Memory B cell (primary cell): ENCODE measurements at regions not wholly inside any gene's neighbourhood (a gene's known extent, or its start where the extent isn't known, plus 50 kb on each side); places are given as distances from the start of the nearest gene placed in this dataset.

Experiments used
- ATAC-seq: fragments of 150-1000 bp; cut with Tn5 transposase; 2 replicates; pipeline ENCODE4 v1.10.0; 2021; ENCODE audit warnings: low read depth, mild to moderate bottlenecking, moderate library complexity
- DNase-seq, 2 donors: peaks; one replicate each; pipeline ENCODE4 v3.0.0; 2022; ENCODE audit warnings: low spot score in 2 of 2
- H3K27ac Mint-ChIP-seq: one replicate; pipeline ENCODE4 v1.8.0; 2022; ENCODE audit warnings: mild to moderate bottlenecking, moderate library complexity, mixed read lengths
- H3K27me3 Mint-ChIP-seq: one replicate; pipeline ENCODE4 v1.8.0; 2022; ENCODE audit warnings: mixed read lengths
- H3K36me3 Mint-ChIP-seq: one replicate; pipeline ENCODE4 v1.8.0; 2022; ENCODE audit warnings: mild to moderate bottlenecking, mixed read lengths
- H3K4me1 Mint-ChIP-seq: one replicate; pipeline ENCODE4 v1.8.0; 2022; ENCODE audit warnings: mixed read lengths
- H3K4me3 Mint-ChIP-seq: one replicate; pipeline ENCODE4 v1.8.0; 2022; ENCODE audit warnings: mild to moderate bottlenecking, moderate library complexity, mixed read lengths
- H3K9me3 Mint-ChIP-seq: one replicate; pipeline ENCODE4 v1.8.0; 2022; ENCODE audit warnings: mixed read lengths

DNA sequence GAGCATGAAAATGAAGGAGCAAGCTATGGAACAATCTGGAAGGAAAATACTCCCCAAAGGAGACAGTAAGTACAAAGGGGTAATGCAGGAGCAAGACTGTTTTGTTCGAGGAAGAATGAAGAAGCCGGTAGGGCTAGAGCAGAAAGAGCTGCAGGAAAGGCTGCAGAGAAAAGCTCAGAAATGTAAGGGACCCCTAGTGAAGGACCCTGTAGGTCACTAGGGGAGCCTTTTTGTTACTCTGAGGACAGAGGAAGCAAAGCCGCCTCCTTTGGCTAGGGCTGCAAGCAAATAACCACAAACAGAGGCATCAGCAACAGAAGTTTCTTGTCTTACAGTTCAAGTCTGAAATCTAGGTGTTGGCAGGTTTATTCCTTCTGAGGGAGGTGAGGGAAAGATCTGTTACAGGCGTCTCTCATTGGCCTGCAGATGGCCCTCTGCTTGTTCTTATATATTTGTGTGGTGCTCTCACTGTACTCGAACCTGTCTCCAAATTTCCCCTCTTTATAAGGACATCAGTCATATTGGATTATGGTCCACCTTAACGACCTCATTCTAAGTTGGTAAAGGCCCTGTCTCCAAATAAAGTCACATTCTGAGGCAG lies 362.3 kb downstream of the COG6 start:
- Mint-ChIP-seq H3K27ac (no peak overlapping the region), H3K4me3 (no peak overlapping the region), H3K36me3 (no peaks in the 10 kb centered on the region), H3K4me1 (no peaks in the 10 kb centered on the region), H3K27me3 (peaks cover 2% of the 10 kb centered on the region), H3K9me3 (no peaks in the 10 kb centered on the region)
- ATAC-seq (no peak), DNase-seq (no peak)

DNA sequence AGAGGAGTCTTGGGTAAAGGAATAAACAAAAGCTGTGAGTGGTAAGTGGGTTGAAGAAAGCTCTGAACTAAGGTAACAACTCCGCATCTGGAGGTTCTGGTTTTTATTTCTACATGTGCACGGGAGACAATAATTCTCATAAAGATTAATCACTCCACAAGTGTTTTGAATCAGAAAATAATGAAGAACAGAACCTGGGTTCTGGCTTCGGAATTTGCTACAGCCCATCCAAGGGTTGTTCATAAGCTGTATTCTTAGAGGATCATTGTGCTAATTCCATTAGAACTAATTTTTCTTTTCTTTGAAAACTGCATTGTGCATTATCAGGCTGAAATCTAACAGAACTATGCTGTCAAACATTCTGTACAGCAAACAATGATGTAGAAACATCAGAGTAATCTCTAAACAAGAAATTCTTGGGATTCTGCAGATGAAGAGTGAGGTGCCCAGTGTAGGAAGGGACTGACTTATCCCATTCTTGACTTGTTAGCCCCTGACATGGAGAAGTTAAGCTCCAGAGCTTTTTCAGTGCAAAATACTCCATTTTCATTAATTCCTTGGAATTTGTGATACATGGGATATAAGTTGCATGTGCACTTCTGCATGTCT lies 368.2 kb downstream of the COG6 start:
- Mint-ChIP-seq H3K27ac (no peak overlapping the region), H3K36me3 (no peaks in the 10 kb centered on the region), H3K9me3 (no peaks in the 10 kb centered on the region), H3K4me1 (peaks cover 11% of the 10 kb centered on the region), H3K4me3 (no peak overlapping the region), H3K27me3 (peaks cover 2% of the 10 kb centered on the region)
- ATAC-seq (no peak), DNase-seq (no peak)

DNA sequence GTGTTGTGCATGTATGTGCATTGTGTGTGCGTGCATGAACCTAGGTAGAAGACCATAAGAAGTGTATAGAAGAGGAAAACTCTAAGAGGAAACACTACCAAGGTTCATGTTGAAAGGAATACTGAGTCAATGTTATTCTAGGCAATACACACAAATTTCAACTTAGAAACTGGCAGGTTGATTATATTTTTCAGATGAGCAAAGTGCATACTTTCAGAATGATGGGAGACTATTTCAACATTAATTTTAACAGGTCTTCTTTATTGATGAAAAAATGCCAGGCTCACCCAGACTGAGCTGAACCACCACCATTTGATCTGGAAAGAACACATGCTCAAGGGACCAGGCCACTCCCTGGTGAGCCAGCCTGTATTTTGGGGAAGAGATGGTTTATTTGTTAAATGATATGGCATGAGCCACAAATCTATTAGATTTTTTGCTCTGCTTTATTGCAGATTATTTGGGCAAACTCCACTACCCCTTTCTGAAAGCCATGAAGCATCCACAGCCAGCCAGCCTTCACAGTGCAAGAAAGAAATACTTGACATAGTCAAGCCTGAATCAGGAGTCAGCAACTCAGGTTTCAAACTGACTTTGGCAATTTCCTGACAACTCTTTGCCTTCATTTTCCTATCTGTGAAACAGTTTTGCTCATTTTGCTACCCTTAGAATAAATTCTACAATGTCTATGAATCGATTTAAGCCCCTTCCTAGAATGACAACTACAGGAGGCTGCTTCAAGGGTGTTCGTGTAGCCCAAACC lies 368.9 kb downstream of the COG6 start:
- Mint-ChIP-seq H3K4me3 (no peak overlapping the region), H3K9me3 (no peaks in the 10 kb centered on the region), H3K27ac (no peak overlapping the region), H3K36me3 (no peaks in the 10 kb centered on the region), H3K27me3 (peaks cover 7% of the 10 kb centered on the region), H3K4me1 (peaks cover 11% of the 10 kb centered on the region)
- no peak for ATAC-seq
- no peak for DNase-seq

DNA sequence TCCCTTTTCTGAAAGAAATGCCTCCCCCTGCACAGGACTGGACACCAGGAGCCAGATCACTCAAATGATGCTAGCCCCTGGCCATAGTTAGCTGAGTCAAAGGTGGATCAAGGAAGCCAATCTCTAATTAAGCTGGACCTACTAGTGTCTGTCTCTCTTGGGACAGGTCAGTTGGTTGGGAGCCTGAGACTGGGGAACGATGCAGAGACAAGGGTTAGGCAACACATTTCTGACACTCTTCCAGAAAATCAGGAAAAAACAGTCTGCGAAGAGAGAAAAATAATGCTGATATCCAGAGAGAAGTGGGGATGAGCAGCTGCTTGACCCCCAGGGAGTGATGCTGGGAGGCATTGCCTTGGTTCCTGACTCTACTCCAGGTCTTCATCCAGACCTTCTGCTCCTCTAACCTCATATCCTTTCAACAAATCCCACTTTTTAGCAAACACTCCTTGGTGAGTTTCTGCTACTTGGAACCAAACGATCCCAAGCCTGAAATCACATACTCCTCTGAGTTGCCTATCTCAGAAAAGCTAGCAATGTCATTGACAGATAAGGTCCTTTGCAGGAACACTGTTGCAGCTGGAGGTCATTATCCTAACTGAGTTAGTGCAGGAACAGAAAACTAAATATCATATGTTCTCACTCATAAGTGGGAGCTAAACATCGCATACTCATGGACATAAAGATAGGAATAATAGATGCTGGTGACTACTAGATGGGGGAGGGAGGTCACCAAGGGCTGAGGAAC lies 369.7 kb downstream of the COG6 start:
- Mint-ChIP-seq H3K9me3 (no peaks in the 10 kb centered on the region), H3K4me1 (peaks cover 11% of the 10 kb centered on the region), H3K27me3 (peaks cover 7% of the 10 kb centered on the region), H3K36me3 (no peaks in the 10 kb centered on the region), H3K4me3 (peak overlapping the region; percentile 28), H3K27ac (no peak overlapping the region)
- ATAC-seq (no peak), DNase-seq (no peak)

DNA sequence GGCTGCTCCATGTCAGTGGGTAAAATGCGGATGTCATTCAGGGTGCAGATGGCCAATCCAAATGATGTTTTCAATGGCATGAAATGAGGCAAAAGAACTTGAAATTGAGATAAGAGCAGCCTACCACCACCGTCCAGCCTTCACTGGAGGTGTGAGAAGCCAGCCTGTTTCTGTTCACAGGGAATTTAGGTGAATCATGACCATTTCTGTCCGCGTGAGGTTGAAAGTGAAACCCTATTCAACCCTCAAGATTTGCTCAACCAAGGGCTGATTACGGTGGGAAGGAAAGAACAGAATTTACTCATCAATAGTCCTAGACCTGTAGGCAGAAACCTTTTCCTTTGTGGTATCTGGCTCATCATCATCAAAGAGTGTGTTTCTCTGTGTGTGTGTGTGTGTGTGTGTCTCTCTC lies 370.7 kb downstream of the COG6 start:
- peaks cover 11% of the 10 kb centered on the region for H3K4me1 Mint-ChIP-seq
- H3K4me3 Mint-ChIP-seq, result peak overlapping the region; percentile 65
- peaks cover 7% of the 10 kb centered on the region for H3K27me3 Mint-ChIP-seq

DNA sequence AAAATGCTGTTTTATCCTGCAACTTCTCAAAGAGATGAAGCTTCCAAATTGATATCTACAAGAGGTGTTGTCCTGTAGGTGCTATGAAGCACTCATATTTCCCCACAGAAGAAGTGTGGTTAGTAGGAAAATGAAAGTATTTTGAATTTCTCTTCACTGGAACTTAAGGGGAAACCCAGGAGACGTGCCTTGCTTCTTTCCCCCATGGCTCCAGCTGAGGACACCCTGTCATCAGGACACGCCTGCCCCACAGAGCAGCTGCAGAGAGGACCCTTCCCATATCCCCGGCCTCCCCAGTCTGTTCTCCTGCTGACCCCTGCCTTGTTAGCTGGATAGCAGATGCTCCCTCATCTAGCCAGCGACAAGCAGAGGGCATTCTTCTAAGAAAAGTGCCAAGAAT lies 371.3 kb downstream of the COG6 start:
- no peaks in the 10 kb centered on the region for H3K36me3 Mint-ChIP-seq
- ATAC-seq (peak; percentile 69), DNase-seq (no peak)
- peaks cover 11% of the 10 kb centered on the region for H3K4me1 Mint-ChIP-seq
- H3K9me3 Mint-ChIP-seq, result no peaks in the 10 kb centered on the region
- no peak overlapping the region for H3K27ac Mint-ChIP-seq
- peaks cover 7% of the 10 kb centered on the region for H3K27me3 Mint-ChIP-seq
- peak overlapping the region; percentile 63 for H3K4me3 Mint-ChIP-seq

More for the DNA sequence above, 370.7 kb downstream of the COG6 start:
- no peaks in the 10 kb centered on the region for H3K36me3 Mint-ChIP-seq
- no peaks in the 10 kb centered on the region for H3K9me3 Mint-ChIP-seq
- H3K27ac Mint-ChIP-seq, result no peak overlapping the region
- DNase-seq (no peak), ATAC-seq (peak; percentile 75)

DNA sequence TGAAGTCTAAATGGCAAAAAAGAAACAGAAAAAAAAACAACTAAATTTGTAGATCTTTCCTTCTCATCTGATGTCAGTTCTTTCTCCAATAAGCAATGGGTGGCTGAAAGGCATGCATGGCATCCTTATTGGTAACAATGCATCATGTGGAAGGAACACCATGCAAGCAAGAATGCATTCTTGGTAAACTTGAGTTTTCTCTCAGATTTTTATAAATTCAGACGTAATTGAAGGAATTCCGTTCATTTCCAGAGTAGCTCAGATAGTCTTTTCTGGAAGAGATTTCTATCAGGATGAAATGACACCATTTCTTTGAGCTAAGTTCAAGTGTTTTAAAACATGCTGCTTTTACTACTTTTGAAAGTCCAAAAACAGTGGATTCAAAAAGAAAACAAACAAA lies 373.0 kb downstream of the COG6 start:
- Mint-ChIP-seq H3K27ac (no peak overlapping the region), H3K36me3 (no peaks in the 10 kb centered on the region), H3K4me1 (peaks cover 11% of the 10 kb centered on the region), H3K27me3 (peaks cover 7% of the 10 kb centered on the region), H3K4me3 (no peak overlapping the region), H3K9me3 (no peaks in the 10 kb centered on the region)
- DNase-seq (no peak), ATAC-seq (no peak)

DNA sequence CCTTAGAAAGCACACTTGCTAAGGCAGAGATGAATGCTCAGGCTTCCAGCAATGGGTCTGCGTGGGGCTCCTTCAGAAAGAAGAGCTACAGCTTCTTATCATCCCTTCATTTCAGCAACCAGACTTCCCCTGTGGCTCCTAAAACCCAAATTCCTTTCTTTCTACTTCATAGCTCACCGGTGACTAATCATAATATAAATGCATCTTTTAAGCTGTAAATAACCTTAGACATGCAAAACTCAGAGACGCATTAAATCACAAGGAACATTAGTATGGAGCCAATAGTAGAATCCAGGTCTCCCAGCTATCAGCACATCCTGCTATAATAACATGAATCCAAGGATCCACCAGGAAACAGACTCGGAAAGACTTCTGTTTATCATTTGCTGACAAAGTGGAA lies 375.6 kb downstream of the COG6 start:
- no peak for ATAC-seq
- H3K9me3 Mint-ChIP-seq, result no peaks in the 10 kb centered on the region
- peaks cover 10% of the 10 kb centered on the region for H3K4me1 Mint-ChIP-seq
- no peak overlapping the region for H3K4me3 Mint-ChIP-seq
- no peak overlapping the region for H3K27ac Mint-ChIP-seq
- no peaks in the 10 kb centered on the region for H3K36me3 Mint-ChIP-seq
- DNase-seq, result no peak
- H3K27me3 Mint-ChIP-seq, result peaks cover 7% of the 10 kb centered on the region

DNA sequence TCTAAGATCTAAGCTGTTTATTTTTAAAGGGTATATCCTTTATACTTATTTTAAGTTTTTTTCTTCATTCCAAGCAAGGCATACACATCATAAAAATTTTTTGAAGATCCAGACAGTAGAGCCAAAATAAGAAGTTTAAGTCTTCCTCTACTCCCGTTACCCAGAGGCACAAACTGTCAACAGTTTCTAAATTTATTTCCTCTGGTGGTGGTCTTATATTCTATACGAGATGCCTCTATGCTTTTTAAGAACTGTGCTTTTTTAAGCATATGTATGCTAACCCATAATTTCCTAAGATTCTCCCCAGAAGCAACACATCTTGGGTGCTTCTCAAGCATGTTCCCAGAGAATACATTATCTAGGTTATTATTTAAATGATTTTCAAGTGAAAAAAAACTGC lies 383.6 kb downstream of the COG6 start:
- DNase-seq, result no peak
- Mint-ChIP-seq H3K36me3 (peaks cover 3% of the 10 kb centered on the region), H3K27ac (no peak overlapping the region), H3K9me3 (peaks cover 3% of the 10 kb centered on the region), H3K4me3 (no peak overlapping the region), H3K4me1 (peaks cover 10% of the 10 kb centered on the region), H3K27me3 (peaks cover 12% of the 10 kb centered on the region)
- ATAC-seq, result no peak

DNA sequence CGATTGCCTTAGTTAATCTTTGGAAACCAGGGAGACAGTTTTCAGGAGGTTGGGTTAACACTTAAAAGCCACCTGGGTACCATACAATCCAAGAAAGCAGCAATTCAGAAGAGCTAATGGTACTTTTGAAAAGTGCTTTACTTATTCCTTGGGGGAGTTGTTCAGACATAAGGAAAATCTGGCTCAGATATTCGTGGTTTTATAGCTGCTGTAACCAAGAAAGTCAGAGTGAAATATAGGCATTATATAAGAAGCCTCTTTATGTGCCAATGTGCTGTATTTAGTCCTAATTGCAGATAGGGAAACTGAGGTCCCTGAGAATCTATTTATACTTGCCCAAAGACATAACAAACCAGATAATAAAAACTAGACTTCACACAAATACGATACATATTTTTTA lies 387.5 kb downstream of the COG6 start:
- H3K9me3 Mint-ChIP-seq, result peaks cover 3% of the 10 kb centered on the region
- peaks cover 3% of the 10 kb centered on the region for H3K36me3 Mint-ChIP-seq
- no peak for ATAC-seq
- no peaks in the 10 kb centered on the region for H3K4me1 Mint-ChIP-seq
- H3K27ac Mint-ChIP-seq, result no peak overlapping the region
- no peak overlapping the region for H3K4me3 Mint-ChIP-seq
- DNase-seq, result no peak
- peaks cover 20% of the 10 kb centered on the region for H3K27me3 Mint-ChIP-seq

DNA sequence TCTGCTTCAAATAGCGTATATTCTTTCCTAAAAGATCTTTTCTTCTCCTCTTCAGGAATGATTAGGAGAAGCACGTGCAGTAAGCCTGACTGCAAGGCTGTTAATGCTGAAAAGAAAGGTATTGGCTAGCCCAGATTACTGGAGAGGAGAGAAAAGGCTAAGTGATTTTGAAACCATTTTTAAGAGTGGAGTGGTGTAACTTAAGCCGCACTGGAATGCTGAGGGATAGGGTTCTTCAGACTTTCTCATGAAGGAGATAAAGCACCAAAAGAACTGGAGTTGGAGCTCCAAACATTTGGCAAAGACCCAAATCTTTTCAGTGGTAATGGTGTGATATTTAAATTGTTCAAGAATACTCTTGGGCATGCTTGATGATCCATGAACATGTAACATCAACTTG lies 388.3 kb downstream of the COG6 start:
- Mint-ChIP-seq H3K4me3 (no peak overlapping the region), H3K9me3 (peaks cover 3% of the 10 kb centered on the region), H3K27ac (no peak overlapping the region), H3K4me1 (no peaks in the 10 kb centered on the region), H3K27me3 (peaks cover 21% of the 10 kb centered on the region), H3K36me3 (peaks cover 3% of the 10 kb centered on the region)
- DNase-seq (no peak), ATAC-seq (no peak)

DNA sequence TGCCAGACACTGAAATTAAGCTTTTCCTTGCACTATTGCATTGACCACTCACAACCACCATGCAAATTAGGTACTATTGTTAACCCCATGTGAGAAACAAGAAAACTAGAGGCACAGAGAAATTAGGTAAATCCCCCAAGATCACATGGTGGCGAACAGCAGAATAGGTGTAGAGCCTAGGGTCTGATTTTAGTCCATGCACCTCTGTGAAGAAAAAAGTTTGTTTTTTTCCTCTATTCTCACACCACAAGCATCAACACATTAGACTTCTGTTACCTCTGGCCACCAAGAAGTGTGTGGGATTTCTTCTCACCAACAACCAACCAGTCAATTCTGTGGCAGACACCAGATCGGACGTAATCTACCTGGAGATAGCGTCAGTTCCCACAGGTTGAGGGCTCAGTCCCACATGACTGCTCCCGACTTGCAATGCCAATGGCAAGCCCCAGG lies 391.9 kb downstream of the COG6 start:
- DNase-seq (no peak), ATAC-seq (no peak)
- H3K9me3 Mint-ChIP-seq, result no peaks in the 10 kb centered on the region
- no peak overlapping the region for H3K27ac Mint-ChIP-seq
- no peaks in the 10 kb centered on the region for H3K36me3 Mint-ChIP-seq
- H3K4me3 Mint-ChIP-seq, result no peak overlapping the region
- no peaks in the 10 kb centered on the region for H3K4me1 Mint-ChIP-seq
- H3K27me3 Mint-ChIP-seq, result peaks cover 23% of the 10 kb centered on the region

DNA sequence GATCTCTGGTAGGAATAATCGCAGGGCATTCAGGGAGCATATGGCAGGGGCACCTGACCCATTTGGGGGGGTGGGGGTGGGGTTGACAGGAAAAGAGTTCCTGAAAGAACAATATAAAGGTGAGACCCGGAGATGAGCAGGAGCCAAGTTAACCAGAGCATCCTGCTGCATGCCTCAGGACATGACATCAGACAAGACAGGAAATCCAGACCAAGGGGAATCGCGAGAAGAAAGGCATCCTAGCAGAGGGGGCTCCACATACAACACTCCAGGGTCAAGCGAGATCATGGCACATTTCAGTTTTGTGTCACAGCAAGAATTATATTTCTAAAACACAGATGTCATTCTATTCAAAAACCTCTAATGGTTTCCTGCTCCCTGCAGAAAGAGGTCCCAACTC lies 393.1 kb downstream of the COG6 start:
- no peak overlapping the region for H3K4me3 Mint-ChIP-seq
- H3K9me3 Mint-ChIP-seq, result no peaks in the 10 kb centered on the region
- H3K27me3 Mint-ChIP-seq, result peaks cover 23% of the 10 kb centered on the region
- no peaks in the 10 kb centered on the region for H3K36me3 Mint-ChIP-seq
- no peak overlapping the region for H3K27ac Mint-ChIP-seq
- DNase-seq, result no peak
- no peaks in the 10 kb centered on the region for H3K4me1 Mint-ChIP-seq
- ATAC-seq, result no peak

DNA sequence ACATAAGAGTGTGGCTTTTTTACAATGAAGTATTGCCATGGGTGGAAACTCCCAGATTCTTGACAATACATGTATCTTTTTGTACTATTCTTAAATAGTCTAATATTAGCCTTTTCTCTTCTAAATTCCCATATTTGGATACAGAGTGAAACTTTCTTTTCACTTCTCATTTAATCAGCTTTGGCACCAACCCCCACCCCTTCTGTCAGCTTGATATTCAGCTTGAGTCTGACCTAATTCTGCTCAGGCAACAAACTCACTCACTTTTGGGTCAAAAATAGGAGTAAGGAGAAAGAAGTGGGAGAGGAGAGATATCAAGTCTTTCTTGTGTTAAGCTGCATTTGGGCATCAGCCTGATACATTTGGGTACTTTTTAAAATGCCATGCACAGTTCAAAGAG lies 397.5 kb downstream of the COG6 start:
- H3K4me1 Mint-ChIP-seq, result no peaks in the 10 kb centered on the region
- H3K4me3 Mint-ChIP-seq, result no peak overlapping the region
- no peaks in the 10 kb centered on the region for H3K9me3 Mint-ChIP-seq
- DNase-seq, result no peak
- H3K27ac Mint-ChIP-seq, result no peak overlapping the region
- ATAC-seq, result no peak
- H3K36me3 Mint-ChIP-seq, result no peaks in the 10 kb centered on the region
- peaks cover 18% of the 10 kb centered on the region for H3K27me3 Mint-ChIP-seq
